GM13977 (cell line): ENCODE measurements at regions not wholly inside any gene's neighbourhood (a gene's known extent, or its start where the extent isn't known, plus 50 kb on each side); places are given as distances from the start of the nearest gene placed in this dataset.
A peak's percentile ranks its signal among the peaks of the same experiment; 100 is the strongest.

Experiments used
- DNase-seq: peaks from one replicate; pipeline ENCODE4 v3.0.0; 2012; ENCODE audit warnings: low spot score
- in situ Hi-C: fragments of 300-500 bp; cut with MboI; formaldehyde crosslinking; loops from one replicate; pipeline ENCODE4 v1.12.0; 2022; ENCODE audit warnings: low sequenced_read_pairs, low pct_unique_long_range_greater_than_20kb, mixed read lengths, inconsistent platforms; ENCODE audit not compliant: unreplicated experiment
- TF ChIP-seq, protein P1 (sequence below): IDR thresholded peaks from 2 replicates; pipeline ENCODE4 v1.5.1; 2012; ENCODE audit warnings: mild to moderate bottlenecking, control low read depth; ENCODE audit not compliant: insufficient read depth; ENCODE audit errors: extremely low read depth, missing control alignments

DNA sequence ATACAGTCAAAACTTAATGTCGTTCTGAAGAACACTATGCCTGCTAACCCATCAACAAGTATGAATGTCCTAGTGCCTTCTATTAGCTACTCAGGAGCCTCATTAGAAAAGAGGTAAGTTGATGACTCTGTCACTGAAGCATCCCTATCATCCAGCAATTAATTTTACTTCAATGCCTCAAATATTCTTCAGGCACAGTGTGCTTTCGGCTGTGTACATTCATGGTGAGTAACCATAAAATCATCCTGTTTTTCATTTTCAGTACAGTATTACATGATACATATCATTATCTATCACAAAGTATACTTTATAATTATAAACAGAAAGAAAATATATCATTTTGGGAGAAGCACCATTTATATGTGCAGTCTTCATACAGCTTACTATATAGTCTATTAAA lies 495.5 kb upstream of the ZWINT start:
- no peak for DNase-seq
- TF ChIP-seq, protein P1, sequence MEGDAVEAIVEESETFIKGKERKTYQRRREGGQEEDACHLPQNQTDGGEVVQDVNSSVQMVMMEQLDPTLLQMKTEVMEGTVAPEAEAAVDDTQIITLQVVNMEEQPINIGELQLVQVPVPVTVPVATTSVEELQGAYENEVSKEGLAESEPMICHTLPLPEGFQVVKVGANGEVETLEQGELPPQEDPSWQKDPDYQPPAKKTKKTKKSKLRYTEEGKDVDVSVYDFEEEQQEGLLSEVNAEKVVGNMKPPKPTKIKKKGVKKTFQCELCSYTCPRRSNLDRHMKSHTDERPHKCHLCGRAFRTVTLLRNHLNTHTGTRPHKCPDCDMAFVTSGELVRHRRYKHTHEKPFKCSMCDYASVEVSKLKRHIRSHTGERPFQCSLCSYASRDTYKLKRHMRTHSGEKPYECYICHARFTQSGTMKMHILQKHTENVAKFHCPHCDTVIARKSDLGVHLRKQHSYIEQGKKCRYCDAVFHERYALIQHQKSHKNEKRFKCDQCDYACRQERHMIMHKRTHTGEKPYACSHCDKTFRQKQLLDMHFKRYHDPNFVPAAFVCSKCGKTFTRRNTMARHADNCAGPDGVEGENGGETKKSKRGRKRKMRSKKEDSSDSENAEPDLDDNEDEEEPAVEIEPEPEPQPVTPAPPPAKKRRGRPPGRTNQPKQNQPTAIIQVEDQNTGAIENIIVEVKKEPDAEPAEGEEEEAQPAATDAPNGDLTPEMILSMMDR, result no peak
- in situ Hi-C loops, result no loop called here

DNA sequence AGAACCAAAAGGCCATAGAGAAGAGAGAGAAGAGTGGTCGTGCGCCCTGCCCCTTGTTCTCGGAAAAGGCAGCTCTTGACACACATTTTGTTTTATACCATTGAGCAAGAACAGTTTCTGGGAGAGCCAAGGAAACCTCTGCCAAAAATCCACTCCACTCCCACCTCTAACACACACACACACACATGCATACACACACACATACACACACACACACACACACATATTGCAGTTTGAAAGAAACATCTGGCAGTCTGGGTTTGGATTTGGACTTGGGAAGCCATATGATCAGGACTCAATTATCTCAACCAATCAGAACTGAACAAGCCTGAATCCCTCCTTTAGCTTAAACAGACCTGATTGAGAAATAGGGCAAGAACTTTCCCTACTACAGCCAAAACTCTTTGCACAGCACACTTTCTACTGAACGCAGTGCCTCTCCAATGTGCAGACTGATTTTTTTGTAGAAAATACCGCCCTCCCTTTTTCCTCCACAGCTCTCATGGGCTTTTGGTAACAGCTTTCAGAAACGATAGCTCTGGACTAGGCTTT lies 484.0 kb upstream of the ZWINT start:
- no peak for DNase-seq
- in situ Hi-C loops, result no loop called here
- TF ChIP-seq, protein P1, result no peak

DNA sequence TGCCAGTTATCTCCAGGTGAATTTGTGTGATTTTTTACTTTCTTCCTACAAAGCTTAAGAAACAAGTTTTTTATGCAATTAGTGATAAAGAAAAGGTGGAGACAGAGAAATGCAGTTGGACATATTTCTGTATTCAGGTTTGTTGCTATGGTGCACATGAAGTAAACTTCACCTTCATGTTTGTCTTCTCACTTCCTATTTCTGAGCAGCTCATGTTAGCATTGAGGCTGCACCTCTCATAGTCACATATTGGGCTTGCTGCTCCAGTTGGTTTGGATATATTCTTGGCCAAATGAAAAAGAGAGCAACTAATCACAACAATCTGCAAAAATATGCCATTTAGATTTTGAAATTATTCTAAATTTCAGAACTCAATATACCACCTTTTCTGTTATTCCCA lies 475.6 kb upstream of the ZWINT start:
- in situ Hi-C loops, result no loop called here
- TF ChIP-seq, protein P1, result no peak
- no peak for DNase-seq

DNA sequence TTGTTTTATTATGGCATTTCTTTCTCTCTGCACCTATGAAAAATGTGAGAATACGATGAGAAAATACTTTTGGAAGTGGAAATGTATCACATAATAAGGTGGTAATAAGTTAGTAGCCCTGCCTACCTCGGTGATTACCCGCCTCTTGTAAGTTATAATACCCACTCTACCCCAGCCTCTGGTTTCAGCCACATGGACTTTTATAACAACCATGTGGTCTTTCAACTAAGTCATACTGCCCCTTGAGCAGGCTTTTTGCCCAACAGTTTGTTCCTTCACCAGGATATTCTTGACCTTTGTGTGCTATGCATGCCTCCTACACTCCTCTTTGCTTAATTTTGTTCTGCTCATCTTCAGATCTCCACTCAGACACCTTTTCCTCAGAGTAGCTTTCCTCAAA lies 470.6 kb upstream of the ZWINT start:
- TF ChIP-seq, protein P1, result no peak

DNA sequence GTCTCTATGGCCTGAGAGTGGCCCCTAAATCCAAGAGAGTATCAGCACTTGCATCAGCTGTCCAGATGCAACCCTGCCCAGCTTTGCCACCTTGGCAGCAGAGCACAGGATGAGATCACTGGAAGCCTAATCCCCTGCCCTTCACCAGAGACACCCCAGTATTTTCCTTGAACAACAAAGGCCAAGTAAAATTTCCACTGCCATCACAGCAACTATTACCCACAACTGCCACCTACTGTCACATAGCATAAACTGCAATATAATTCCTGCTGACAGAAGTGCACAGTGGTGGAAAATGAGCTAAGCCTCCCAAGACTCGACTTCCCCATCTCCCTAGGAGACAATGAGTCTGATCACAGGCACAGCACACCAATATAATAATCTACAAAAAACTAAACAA lies 462.8 kb upstream of the ZWINT start:
- in situ Hi-C loops, result no loop called here
- TF ChIP-seq, protein P1, result peak; percentile 86
- peak; percentile 9 for DNase-seq

More for the DNA sequence above, 470.6 kb upstream of the ZWINT start:
- in situ Hi-C loops, result no loop called here
- DNase-seq, result no peak

DNA sequence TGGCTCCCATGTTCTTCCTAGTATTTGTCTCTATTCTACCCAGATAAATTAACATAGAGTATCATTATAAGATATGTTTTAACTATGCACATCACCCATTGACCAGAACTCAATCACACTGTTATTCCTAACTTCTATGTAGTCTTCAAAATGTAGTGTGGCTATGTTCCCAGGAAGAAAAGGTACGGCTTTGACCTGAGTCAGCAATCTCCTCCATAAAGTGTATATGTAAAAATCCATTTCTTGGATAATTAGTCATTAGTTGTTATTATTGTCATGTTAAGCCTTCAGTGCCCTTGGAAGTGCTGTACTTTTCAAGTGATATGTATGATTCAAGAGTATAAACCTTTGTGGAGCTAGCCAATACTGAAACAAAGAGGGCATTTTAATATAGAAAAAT lies 444.0 kb upstream of the ZWINT start:
- TF ChIP-seq, protein P1, result no peak
- in situ Hi-C loops, result no loop called here
- no peak for DNase-seq

DNA sequence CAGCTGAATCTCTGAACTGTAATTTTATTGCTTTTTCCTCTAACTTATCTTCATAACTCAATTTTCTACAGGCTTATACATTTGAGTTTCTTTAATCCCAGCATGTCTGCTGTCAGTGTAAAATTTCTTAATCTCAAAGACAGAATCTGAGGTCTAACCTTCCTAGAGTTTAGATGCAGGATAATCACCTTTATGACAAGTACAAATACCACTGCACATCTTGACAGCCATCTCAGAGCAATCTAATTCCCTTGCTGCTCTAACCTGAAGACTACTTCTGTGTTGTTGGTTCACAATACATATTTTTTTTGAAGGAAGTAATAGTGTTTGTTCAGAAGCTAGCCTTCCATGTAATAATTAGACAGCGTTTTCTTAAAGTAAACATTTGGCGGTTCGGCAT lies 424.2 kb upstream of the ZWINT start:
- DNase-seq, result no peak
- TF ChIP-seq, protein P1, result no peak
- in situ Hi-C loops, result no loop called here
